ENCODE measurements at regions not wholly inside any gene's neighbourhood (a gene's known extent, or its start where the extent isn't known, plus 50 kb on each side); places are given as distances from the start of the nearest gene placed in this dataset.

GRCh38 chrX:146154191-146154590 lies 336.6 kb downstream of the SLITRK2 start:
- DNase-seq: no peak

GRCh38 chrX:146160443-146161203 lies 343.0 kb downstream of the SLITRK2 start:
- no peak for DNase-seq

GRCh38 chrX:146173742-146174141 lies 356.1 kb downstream of the SLITRK2 start:
- DNase-seq: no peak

- no peak for DNase-seq
Measured at GRCh38 chrX:146181858-146182257, 364.2 kb downstream of the SLITRK2 start.

GRCh38 chrX:146186540-146186939 lies 368.9 kb downstream of the SLITRK2 start:
- no peak for DNase-seq

GRCh38 chrX:146189371-146189770 lies 371.7 kb downstream of the SLITRK2 start:
- no peak for DNase-seq

- DNase-seq: no peak
Measured at GRCh38 chrX:146208821-146209220, 391.2 kb downstream of the SLITRK2 start.

GRCh38 chrX:146224442-146224841 lies 406.8 kb downstream of the SLITRK2 start:
- DNase-seq: peak; percentile 3

GRCh38 chrX:146238173-146238572 lies 420.5 kb downstream of the SLITRK2 start:
- DNase-seq: no peak

GRCh38 chrX:146241902-146242301 lies 424.3 kb downstream of the SLITRK2 start:
- no peak for DNase-seq

GRCh38 chrX:146243041-146243440 lies 425.4 kb downstream of the SLITRK2 start:
- DNase-seq: no peak

GRCh38 chrX:146259207-146259606 lies 441.6 kb downstream of the SLITRK2 start:
- DNase-seq: no peak

GRCh38 chrX:146264763-146265375 lies 447.2 kb downstream of the SLITRK2 start:
- DNase-seq: peak; percentile 42

- DNase-seq: peak; percentile 18
Measured at GRCh38 chrX:146278381-146278780, 460.8 kb downstream of the SLITRK2 start.

All from NCI-H1092 (cell line).